GM18520 (cell line): ENCODE measurements at regions not wholly inside any gene's neighbourhood (a gene's known extent, or its start where the extent isn't known, plus 50 kb on each side); places are given as distances from the start of the nearest gene placed in this dataset.

ENCODE experiments used
- ATAC-seq: cut with Tn5 transposase; IDR thresholded peaks from one replicate; pipeline ENCODE4 v1.9.1; 2021; ENCODE audit not compliant: unreplicated experiment

- ATAC-seq, result no peak
Measured at GRCh38 chr20:24790746-24791283, 158.3 kb upstream of the CST7 start.

GRCh38 chr20:24791953-24792352, 157.1 kb upstream of the CST7 start:
- ATAC-seq, result no peak

- ATAC-seq, result no peak
Measured at GRCh38 chr20:24792641-24793495, 156.2 kb upstream of the CST7 start.

- no peak for ATAC-seq
Measured at GRCh38 chr20:24795436-24795835, 153.6 kb upstream of the CST7 start.

- no peak for ATAC-seq
Measured at GRCh38 chr20:24796236-24796635, 152.8 kb upstream of the CST7 start.

GRCh38 chr20:24797113-24797512, 152.0 kb upstream of the CST7 start:
- no peak for ATAC-seq

- ATAC-seq, result no peak
Measured at GRCh38 chr20:24797745-24798655, 151.1 kb upstream of the CST7 start.

GRCh38 chr20:24798930-24799705, 150.0 kb upstream of the CST7 start:
- no peak for ATAC-seq

- ATAC-seq, result no peak
Measured at GRCh38 chr20:24799971-24800580, 149.0 kb upstream of the CST7 start.

- no peak for ATAC-seq
Measured at GRCh38 chr20:24802286-24802820, 146.7 kb upstream of the CST7 start.

- ATAC-seq, result no peak
Measured at GRCh38 chr20:24804481-24805206, 144.4 kb upstream of the CST7 start.

- no peak for ATAC-seq
Measured at GRCh38 chr20:24805456-24806238, 143.4 kb upstream of the CST7 start.

GRCh38 chr20:24806705-24807676, 142.1 kb upstream of the CST7 start:
- ATAC-seq, result no peak

GRCh38 chr20:24808616-24809015, 140.5 kb upstream of the CST7 start:
- no peak for ATAC-seq

- no peak for ATAC-seq
Measured at GRCh38 chr20:24809606-24810005, 139.5 kb upstream of the CST7 start.

GRCh38 chr20:24810676-24811407, 138.2 kb upstream of the CST7 start:
- ATAC-seq, result no peak

GRCh38 chr20:24812373-24812772, 136.7 kb upstream of the CST7 start:
- no peak for ATAC-seq
